WTC11 (cell line): ENCODE measurements at regions not wholly inside any gene's neighbourhood (a gene's known extent, or its start where the extent isn't known, plus 50 kb on each side); places are given as distances from the start of the nearest gene placed in this dataset.

Experiments used
- ATAC-seq: fragments of 200-7000 bp; cut with Tn5 transposase; 2 replicates; pipeline ENCODE4 v1.10.0; 2021; ENCODE audit warnings: mild to moderate bottlenecking, moderate library complexity
- CTCF ChIA-PET: fragments of 300-600 bp; sonication (Branson Sonifier 250); formaldehyde crosslinking; loops from one replicate; lab custom pipeline; 2021; ENCODE audit warnings: antibody characterized with exemption; lab: Charles Lee
- POLR2A ChIA-PET: fragments of 350-600 bp; sonication (Branson Sonifier 250); formaldehyde crosslinking; loops from one replicate; lab custom pipeline; 2021; ENCODE audit warnings: antibody characterized with exemption; lab: Charles Lee
- DNase-seq: peaks from one replicate; pipeline ENCODE4 v3.0.0; 2021; ENCODE audit warnings: low spot score
- H3K27ac Mint-ChIP-seq: 2 replicates; pipeline ENCODE4 v1.8.0; 2021; ENCODE audit warnings: mixed read lengths
- H3K27me3 Mint-ChIP-seq: 2 replicates; pipeline ENCODE4 v1.8.0; 2021; ENCODE audit warnings: low read depth, mild to moderate bottlenecking, moderate library complexity, mixed read lengths
- H3K36me3 Mint-ChIP-seq: 2 replicates; pipeline ENCODE4 v1.8.0; 2021; ENCODE audit warnings: mixed read lengths
- H3K4me1 Mint-ChIP-seq: 2 replicates; pipeline ENCODE4 v1.8.0; 2022; ENCODE audit warnings: mixed read lengths
- H3K4me3 Mint-ChIP-seq: 2 replicates; pipeline ENCODE4 v1.8.0; 2021; ENCODE audit warnings: mild to moderate bottlenecking, moderate library complexity, mixed read lengths
- H3K9me3 Mint-ChIP-seq: 2 replicates; pipeline ENCODE4 v1.8.0; 2021; ENCODE audit warnings: mixed read lengths
- ATF1 ChIP-seq: sonication (generic); formaldehyde crosslinking; IDR thresholded peaks from 2 replicates; pipeline ENCODE4 v1.8.1; 2023; ENCODE audit warnings: mild to moderate bottlenecking, moderate library complexity, missing genetic modification reagents
- EMX1 ChIP-seq: fragments of 250-450 bp; sonication (Bioruptor Pico); IDR thresholded peaks from 2 replicates; pipeline ENCODE4 v1.8.0; 2021; ENCODE audit warnings: mild to moderate bottlenecking
- JAZF1 ChIP-seq: fragments of 250-450 bp; sonication (Bioruptor Pico); IDR thresholded peaks from 2 replicates; pipeline ENCODE4 v1.9.0; 2021; ENCODE audit warnings: moderate library complexity, mild to moderate bottlenecking, inconsistent platforms
- RORB ChIP-seq: fragments of 250-450 bp; sonication (Bioruptor Pico); IDR thresholded peaks from 2 replicates; pipeline ENCODE4 v1.9.0; 2021; ENCODE audit warnings: mild to moderate bottlenecking
- SMAD4 ChIP-seq: sonication (generic); formaldehyde crosslinking; IDR thresholded peaks from 2 replicates; pipeline ENCODE4 v1.8.0; 2022; ENCODE audit warnings: mild to moderate bottlenecking, missing genetic modification reagents
- ZBTB21 ChIP-seq: sonication (generic); formaldehyde crosslinking; IDR thresholded peaks from 2 replicates; pipeline ENCODE4 v1.8.1; 2023; ENCODE audit warnings: mild to moderate bottlenecking, missing genetic modification reagents, borderline replicate concordance
- ZNF263 ChIP-seq: sonication (generic); formaldehyde crosslinking; IDR thresholded peaks from 2 replicates; pipeline ENCODE4 v1.8.1; 2022; ENCODE audit warnings: low read depth, mild to moderate bottlenecking, moderate library complexity, missing genetic modification reagents
- ZNF396 ChIP-seq: fragments of 250-450 bp; sonication (Bioruptor Pico); IDR thresholded peaks from 2 replicates; pipeline ENCODE4 v1.8.0; 2021; ENCODE audit warnings: mild to moderate bottlenecking, moderate library complexity, borderline replicate concordance
- TF ChIP-seq, protein P1 (sequence below): sonication (generic); formaldehyde crosslinking; IDR thresholded peaks from 2 replicates; pipeline ENCODE4 v1.8.1; 2023; ENCODE audit warnings: mild to moderate bottlenecking, moderate library complexity, missing genetic modification reagents
- TF ChIP-seq, protein P2 (sequence below): sonication (generic); formaldehyde crosslinking; IDR thresholded peaks from 2 replicates; pipeline ENCODE4 v1.8.0; 2022; ENCODE audit warnings: mild to moderate bottlenecking, missing genetic modification reagents
- TF ChIP-seq, protein P3 (sequence below): fragments of 250-450 bp; sonication (Bioruptor Pico); conservative IDR thresholded peaks from 2 replicates; pipeline ENCODE4 v1.9.0; 2021; ENCODE audit warnings: mild to moderate bottlenecking
- TF ChIP-seq, protein P4 (sequence below): sonication (generic); formaldehyde crosslinking; IDR thresholded peaks from 2 replicates; pipeline ENCODE4 v1.8.0; 2022; ENCODE audit warnings: mild to moderate bottlenecking, missing genetic modification reagents
- TF ChIP-seq, protein P5 (sequence below): sonication (generic); formaldehyde crosslinking; IDR thresholded peaks from 2 replicates; pipeline ENCODE4 v1.8.1; 2022; ENCODE audit warnings: mild to moderate bottlenecking, moderate library complexity, missing genetic modification reagents
- TF ChIP-seq, protein P6 (sequence below): sonication (generic); formaldehyde crosslinking; conservative IDR thresholded peaks from 2 replicates; pipeline ENCODE4 v1.8.1; 2023; ENCODE audit warnings: mild to moderate bottlenecking, low read depth, missing genetic modification reagents, moderate library complexity
- TF ChIP-seq, protein P7 (sequence below): sonication (generic); formaldehyde crosslinking; IDR thresholded peaks from 2 replicates; pipeline ENCODE4 v1.8.0; 2022; ENCODE audit warnings: missing genetic modification reagents
- TF ChIP-seq, protein P8 (sequence below): sonication (generic); formaldehyde crosslinking; IDR thresholded peaks from 2 replicates; pipeline ENCODE4 v1.8.1; 2022; ENCODE audit warnings: low read depth, missing genetic modification reagents, borderline replicate concordance
- TF ChIP-seq, protein P9 (sequence below): sonication (generic); formaldehyde crosslinking; conservative IDR thresholded peaks from 2 replicates; pipeline ENCODE4 v1.8.1; 2022; ENCODE audit warnings: mild to moderate bottlenecking, missing genetic modification reagents
- TF ChIP-seq, protein P10 (sequence below): sonication (generic); formaldehyde crosslinking; IDR thresholded peaks from 2 replicates; pipeline ENCODE4 v1.8.1; 2023; ENCODE audit warnings: mild to moderate bottlenecking, missing genetic modification reagents
- TF ChIP-seq, protein P11 (sequence below): fragments of 250-450 bp; sonication (Bioruptor Pico); IDR thresholded peaks from 2 replicates; pipeline ENCODE4 v1.9.0; 2021; ENCODE audit warnings: moderate library complexity, mild to moderate bottlenecking, inconsistent platforms, borderline replicate concordance

DNA sequence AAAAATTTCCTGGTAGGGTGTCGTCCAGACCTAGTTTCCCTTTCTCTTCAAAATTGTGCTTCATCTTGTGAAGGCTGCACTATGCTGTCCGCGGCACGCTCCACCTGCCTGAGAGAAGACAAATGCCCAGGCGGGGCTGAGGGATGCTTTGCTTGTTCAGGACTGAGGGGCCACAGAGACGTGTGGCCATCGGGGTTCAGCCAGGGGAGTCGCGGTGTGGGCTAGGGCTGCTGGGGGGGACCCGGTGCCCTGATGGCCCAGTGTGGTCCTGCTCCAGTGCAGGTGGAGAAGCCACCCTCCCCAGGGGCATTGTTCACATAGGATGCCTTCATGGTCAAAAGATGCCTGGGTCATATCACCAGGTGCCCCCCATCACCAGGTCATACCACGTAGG is 107.8 kb upstream of the SHH start:
- Mint-ChIP-seq H3K4me1 (0 out of 2 replicates have a peak, but pooled peaks cover 8% of the 10 kb centered on the region), H3K4me3 (no peak overlapping the region), H3K9me3 (peaks cover 51% of the 10 kb centered on the region), H3K27ac (no peak overlapping the region), H3K27me3 (peaks cover 4% of the 10 kb centered on the region), H3K36me3 (peaks cover 30% of the 10 kb centered on the region)
- ATAC-seq (no peak), DNase-seq (no peak)
- CTCF ChIA-PET: no interaction called here
- POLR2A ChIA-PET: no interaction called here
- no peak for TF ChIP-seq SMAD4 (CRISPR knock-in tag)
- TF ChIP-seq, protein P1, sequence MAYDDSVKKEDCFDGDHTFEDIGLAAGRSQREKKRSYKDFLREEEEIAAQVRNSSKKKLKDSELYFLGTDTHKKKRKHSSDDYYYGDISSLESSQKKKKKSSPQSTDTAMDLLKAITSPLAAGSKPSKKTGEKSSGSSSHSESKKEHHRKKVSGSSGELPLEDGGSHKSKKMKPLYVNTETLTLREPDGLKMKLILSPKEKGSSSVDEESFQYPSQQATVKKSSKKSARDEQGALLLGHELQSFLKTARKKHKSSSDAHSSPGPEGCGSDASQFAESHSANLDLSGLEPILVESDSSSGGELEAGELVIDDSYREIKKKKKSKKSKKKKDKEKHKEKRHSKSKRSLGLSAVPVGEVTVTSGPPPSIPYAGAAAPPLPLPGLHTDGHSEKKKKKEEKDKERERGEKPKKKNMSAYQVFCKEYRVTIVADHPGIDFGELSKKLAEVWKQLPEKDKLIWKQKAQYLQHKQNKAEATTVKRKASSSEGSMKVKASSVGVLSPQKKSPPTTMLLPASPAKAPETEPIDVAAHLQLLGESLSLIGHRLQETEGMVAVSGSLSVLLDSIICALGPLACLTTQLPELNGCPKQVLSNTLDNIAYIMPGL (CRISPR knock-in tag): no peak
- TF ChIP-seq ZNF263 (CRISPR knock-in tag): no peak
- TF ChIP-seq, protein P2, sequence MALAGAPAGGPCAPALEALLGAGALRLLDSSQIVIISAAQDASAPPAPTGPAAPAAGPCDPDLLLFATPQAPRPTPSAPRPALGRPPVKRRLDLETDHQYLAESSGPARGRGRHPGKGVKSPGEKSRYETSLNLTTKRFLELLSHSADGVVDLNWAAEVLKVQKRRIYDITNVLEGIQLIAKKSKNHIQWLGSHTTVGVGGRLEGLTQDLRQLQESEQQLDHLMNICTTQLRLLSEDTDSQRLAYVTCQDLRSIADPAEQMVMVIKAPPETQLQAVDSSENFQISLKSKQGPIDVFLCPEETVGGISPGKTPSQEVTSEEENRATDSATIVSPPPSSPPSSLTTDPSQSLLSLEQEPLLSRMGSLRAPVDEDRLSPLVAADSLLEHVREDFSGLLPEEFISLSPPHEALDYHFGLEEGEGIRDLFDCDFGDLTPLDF (CRISPR knock-in tag): no peak
- TF ChIP-seq, protein P3, sequence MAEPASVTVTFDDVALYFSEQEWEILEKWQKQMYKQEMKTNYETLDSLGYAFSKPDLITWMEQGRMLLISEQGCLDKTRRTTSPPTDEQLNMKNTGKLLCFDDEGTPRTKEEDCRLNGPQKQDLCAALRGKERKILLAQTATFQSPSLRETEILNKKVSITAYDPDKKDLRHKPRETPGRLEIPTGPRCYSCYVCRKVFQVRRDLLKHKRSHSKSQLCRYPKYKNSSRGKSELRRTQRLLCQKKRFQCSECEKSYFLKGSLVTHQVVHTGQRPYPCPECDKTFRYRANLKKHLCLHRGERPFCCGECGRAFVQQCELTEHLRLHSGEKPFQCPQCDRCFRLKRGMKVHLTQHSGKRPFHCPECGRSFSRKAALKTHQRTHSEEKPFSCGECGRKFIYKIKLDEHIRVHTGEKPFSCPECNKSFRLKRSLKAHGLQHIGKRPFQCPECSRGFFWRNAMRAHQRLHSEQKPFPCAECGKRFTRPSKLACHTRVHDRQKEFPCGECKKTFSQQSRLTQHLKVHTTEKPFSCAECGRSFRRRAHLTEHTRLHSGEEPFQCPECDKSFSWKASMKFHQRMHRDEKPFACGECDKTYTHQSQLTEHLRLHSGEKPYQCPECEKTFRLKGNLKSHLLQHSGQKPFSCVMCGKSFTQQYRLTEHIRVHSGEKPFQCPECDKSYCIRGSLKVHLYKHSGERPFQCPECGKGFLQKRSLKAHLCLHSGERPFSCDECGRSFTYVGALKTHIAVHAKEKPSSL (CRISPR knock-in tag): no peak
- no peak for TF ChIP-seq RORB (CRISPR knock-in tag)
- TF ChIP-seq JAZF1: no peak
- TF ChIP-seq ATF1 (CRISPR knock-in tag): no peak
- TF ChIP-seq, protein P4, sequence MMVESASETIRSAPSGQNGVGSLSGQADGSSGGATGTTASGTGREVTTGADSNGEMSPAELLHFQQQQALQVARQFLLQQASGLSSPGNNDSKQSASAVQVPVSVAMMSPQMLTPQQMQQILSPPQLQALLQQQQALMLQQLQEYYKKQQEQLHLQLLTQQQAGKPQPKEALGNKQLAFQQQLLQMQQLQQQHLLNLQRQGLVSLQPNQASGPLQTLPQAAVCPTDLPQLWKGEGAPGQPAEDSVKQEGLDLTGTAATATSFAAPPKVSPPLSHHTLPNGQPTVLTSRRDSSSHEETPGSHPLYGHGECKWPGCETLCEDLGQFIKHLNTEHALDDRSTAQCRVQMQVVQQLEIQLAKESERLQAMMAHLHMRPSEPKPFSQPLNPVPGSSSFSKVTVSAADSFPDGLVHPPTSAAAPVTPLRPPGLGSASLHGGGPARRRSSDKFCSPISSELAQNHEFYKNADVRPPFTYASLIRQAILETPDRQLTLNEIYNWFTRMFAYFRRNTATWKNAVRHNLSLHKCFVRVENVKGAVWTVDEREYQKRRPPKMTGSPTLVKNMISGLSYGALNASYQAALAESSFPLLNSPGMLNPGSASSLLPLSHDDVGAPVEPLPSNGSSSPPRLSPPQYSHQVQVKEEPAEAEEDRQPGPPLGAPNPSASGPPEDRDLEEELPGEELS: no peak
- TF ChIP-seq, protein P5, sequence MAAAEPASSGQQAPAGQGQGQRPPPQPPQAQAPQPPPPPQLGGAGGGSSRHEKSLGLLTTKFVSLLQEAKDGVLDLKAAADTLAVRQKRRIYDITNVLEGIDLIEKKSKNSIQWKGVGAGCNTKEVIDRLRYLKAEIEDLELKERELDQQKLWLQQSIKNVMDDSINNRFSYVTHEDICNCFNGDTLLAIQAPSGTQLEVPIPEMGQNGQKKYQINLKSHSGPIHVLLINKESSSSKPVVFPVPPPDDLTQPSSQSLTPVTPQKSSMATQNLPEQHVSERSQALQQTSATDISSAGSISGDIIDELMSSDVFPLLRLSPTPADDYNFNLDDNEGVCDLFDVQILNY: no peak
- TF ChIP-seq, protein P6, sequence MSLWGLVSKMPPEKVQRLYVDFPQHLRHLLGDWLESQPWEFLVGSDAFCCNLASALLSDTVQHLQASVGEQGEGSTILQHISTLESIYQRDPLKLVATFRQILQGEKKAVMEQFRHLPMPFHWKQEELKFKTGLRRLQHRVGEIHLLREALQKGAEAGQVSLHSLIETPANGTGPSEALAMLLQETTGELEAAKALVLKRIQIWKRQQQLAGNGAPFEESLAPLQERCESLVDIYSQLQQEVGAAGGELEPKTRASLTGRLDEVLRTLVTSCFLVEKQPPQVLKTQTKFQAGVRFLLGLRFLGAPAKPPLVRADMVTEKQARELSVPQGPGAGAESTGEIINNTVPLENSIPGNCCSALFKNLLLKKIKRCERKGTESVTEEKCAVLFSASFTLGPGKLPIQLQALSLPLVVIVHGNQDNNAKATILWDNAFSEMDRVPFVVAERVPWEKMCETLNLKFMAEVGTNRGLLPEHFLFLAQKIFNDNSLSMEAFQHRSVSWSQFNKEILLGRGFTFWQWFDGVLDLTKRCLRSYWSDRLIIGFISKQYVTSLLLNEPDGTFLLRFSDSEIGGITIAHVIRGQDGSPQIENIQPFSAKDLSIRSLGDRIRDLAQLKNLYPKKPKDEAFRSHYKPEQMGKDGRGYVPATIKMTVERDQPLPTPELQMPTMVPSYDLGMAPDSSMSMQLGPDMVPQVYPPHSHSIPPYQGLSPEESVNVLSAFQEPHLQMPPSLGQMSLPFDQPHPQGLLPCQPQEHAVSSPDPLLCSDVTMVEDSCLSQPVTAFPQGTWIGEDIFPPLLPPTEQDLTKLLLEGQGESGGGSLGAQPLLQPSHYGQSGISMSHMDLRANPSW (CRISPR knock-in tag): no peak
- TF ChIP-seq, protein P7, sequence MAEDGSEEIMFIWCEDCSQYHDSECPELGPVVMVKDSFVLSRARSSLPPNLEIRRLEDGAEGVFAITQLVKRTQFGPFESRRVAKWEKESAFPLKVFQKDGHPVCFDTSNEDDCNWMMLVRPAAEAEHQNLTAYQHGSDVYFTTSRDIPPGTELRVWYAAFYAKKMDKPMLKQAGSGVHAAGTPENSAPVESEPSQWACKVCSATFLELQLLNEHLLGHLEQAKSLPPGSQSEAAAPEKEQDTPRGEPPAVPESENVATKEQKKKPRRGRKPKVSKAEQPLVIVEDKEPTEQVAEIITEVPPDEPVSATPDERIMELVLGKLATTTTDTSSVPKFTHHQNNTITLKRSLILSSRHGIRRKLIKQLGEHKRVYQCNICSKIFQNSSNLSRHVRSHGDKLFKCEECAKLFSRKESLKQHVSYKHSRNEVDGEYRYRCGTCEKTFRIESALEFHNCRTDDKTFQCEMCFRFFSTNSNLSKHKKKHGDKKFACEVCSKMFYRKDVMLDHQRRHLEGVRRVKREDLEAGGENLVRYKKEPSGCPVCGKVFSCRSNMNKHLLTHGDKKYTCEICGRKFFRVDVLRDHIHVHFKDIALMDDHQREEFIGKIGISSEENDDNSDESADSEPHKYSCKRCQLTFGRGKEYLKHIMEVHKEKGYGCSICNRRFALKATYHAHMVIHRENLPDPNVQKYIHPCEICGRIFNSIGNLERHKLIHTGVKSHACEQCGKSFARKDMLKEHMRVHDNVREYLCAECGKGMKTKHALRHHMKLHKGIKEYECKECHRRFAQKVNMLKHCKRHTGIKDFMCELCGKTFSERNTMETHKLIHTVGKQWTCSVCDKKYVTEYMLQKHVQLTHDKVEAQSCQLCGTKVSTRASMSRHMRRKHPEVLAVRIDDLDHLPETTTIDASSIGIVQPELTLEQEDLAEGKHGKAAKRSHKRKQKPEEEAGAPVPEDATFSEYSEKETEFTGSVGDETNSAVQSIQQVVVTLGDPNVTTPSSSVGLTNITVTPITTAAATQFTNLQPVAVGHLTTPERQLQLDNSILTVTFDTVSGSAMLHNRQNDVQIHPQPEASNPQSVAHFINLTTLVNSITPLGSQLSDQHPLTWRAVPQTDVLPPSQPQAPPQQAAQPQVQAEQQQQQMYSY (CRISPR knock-in tag): no peak
- TF ChIP-seq, protein P8, sequence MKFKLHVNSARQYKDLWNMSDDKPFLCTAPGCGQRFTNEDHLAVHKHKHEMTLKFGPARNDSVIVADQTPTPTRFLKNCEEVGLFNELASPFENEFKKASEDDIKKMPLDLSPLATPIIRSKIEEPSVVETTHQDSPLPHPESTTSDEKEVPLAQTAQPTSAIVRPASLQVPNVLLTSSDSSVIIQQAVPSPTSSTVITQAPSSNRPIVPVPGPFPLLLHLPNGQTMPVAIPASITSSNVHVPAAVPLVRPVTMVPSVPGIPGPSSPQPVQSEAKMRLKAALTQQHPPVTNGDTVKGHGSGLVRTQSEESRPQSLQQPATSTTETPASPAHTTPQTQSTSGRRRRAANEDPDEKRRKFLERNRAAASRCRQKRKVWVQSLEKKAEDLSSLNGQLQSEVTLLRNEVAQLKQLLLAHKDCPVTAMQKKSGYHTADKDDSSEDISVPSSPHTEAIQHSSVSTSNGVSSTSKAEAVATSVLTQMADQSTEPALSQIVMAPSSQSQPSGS: no peak
- TF ChIP-seq, protein P9, sequence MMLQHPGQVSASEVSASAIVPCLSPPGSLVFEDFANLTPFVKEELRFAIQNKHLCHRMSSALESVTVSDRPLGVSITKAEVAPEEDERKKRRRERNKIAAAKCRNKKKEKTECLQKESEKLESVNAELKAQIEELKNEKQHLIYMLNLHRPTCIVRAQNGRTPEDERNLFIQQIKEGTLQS (CRISPR knock-in tag): no peak
- no peak for TF ChIP-seq ZNF396 (CRISPR knock-in tag)
- TF ChIP-seq, protein P10, sequence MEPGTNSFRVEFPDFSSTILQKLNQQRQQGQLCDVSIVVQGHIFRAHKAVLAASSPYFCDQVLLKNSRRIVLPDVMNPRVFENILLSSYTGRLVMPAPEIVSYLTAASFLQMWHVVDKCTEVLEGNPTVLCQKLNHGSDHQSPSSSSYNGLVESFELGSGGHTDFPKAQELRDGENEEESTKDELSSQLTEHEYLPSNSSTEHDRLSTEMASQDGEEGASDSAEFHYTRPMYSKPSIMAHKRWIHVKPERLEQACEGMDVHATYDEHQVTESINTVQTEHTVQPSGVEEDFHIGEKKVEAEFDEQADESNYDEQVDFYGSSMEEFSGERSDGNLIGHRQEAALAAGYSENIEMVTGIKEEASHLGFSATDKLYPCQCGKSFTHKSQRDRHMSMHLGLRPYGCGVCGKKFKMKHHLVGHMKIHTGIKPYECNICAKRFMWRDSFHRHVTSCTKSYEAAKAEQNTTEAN (CRISPR knock-in tag): no peak
- TF ChIP-seq ZBTB21 (CRISPR knock-in tag): no peak
- TF ChIP-seq, protein P11, sequence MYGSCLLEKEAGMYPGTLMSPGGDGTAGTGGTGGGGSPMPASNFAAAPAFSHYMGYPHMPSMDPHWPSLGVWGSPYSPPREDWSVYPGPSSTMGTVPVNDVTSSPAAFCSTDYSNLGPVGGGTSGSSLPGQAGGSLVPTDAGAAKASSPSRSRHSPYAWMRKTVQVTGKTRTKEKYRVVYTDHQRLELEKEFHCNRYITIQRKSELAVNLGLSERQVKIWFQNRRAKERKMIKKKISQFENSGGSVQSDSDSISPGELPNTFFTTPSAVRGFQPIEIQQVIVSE (CRISPR knock-in tag): no peak
- no peak for TF ChIP-seq EMX1
